ENCODE measurements at regions not wholly inside any gene's neighbourhood (a gene's known extent, or its start where the extent isn't known, plus 50 kb on each side); places are given as distances from the start of the nearest gene placed in this dataset.
"Not testable (repeated sequence)": the region's sequence is repeated elsewhere in the genome, so short reads cannot be mapped to it uniquely, and the experiment has no call there.

DNA sequence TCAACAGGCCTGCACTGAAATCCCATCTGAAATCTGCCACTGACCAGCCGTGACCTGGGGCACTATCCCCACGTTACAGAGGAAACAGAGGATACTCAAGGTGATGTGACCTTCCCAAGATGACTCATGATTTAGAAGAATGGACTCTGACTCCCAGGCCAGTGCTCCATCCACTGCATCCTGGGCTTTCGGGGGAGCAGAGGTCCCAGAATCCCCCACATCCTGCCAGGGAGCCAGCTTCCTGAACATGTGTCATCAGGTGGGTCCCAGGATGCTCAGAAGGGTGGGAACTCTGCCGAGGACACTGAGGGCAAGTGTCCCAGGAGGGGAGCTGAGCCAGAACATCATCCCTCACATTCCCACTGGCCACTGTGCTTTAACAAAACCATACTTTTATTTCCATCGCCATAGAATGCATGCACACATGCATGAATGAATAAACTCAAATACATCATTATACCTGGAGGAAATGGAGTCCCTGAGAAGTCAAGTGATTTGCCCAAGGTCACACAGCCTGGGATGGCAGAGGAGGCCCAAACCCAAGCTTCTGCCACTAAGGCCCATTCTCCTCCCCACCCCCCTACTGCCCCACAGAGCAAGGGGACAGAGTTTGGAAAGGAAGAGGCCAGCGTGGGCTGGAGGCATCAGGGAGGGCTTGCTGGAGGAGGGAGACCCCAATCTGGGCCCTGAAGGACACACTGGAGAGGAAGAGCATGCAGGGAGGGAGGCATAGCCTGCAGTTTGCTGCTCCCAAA, 189.4 kb downstream of the MATN1 start:
- no peak overlapping the region for H3K4me3 ChIP-seq (ENCODE audit: low read depth, low read length)

DNA sequence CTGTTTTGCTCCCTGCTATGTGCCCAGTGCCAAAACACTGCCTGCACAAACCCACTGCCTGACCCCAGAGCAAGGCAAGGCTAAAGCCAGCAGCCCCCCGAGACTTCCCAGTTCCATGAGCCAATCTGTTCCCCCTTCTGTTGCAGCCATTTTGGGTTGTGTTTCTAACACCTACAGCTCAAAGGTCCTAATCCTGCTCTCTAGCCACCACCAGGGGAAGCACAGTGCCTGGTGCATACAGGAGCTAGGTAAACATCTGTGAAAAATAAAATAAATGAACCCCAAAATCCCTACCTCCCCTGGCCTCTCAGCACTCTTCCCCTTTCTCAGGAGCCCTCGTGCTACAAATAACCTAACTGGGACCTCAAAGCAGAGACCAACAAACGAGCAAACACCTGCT, 190.2 kb downstream of the MATN1 start:
- no peak overlapping the region for H3K4me3 ChIP-seq (ENCODE audit: low read depth, low read length)

DNA sequence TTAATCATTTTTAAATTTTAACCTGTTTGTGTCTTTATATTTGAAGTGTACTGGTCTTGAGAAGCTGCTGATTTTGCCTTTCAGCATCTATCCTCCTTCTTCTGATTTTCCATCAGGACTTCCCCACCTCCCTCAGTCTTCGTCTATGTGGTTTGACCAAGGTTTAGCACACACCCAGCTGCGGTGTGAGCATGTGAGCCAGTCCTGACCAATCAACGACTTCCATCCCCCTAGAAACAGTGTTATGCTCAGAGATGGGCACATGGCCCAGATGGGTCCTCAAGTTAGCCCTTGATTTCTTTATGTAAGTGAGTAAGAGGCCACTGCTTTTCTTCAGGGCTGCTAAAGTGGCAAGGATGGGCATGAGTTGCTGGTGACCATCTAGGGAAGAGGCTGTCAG, 190.8 kb downstream of the MATN1 start:
- H3K4me3 ChIP-seq (ENCODE audit: low read depth, low read length) = no peak overlapping the region

DNA sequence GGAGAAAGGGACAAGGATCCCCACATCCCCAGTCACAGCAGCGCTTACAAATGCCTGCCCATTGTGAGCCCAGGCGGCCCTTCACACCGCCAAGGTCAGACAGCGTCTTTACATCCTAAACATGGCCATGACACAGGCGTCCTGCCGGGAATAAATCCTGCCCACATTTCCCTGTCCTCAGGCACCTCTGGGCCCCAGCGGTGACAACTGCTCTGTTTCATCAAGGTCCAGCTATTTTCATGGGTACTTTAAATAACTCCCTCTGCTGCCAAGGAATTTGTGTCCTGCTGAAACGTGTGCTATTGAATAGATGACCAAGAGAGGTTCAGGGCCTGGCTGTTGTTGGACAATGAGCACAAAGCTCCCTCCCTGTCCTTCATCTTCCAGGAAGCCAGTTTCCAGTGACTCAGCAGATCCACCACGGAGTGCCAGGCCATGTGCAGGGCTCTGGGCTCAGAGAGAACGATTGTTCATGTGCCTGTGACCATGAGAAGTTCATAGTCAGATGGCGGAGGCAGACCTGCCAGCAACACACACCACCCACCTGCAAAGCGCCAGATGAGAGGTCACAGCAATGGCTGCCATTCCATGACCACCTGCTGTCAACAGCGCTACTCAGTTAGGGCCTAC, 195.8 kb downstream of the MATN1 start:
- H3K4me3 ChIP-seq (ENCODE audit: low read depth, low read length) = no peak overlapping the region

DNA sequence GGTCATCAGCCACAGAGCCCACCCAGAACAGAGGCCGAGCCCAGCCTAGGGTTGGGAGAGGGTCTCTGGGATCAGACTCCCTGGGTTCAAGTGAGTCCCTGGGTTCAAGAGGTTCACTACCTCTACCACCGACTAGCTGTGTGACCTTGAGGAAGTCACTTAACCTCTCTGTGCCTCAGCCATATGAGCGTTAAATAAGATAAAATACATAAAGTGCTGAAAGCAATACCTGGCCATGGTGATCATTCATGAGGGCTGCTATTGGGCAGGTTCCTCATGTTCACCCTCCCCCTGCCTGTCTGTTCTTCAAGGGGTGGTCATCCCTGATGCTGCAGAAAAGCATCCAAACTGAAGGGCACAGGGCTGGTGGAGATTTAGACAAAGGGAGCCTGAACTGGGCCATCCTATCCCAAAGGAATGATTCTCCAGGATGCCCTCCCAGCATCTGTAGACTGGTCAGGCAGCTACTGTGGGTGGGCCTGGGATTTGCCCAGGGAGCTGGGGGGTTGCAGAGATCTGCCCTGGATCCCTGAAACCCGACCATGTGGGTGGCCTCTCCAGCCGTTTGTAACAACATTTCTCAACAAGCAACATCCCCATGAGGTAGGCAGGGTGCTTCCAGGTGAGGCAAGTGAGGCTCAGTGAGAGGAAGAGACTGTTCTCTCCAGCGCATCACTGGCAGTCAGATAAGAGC, 196.6 kb downstream of the MATN1 start:
- no peak overlapping the region for H3K4me3 ChIP-seq (ENCODE audit: low read depth, low read length)

DNA sequence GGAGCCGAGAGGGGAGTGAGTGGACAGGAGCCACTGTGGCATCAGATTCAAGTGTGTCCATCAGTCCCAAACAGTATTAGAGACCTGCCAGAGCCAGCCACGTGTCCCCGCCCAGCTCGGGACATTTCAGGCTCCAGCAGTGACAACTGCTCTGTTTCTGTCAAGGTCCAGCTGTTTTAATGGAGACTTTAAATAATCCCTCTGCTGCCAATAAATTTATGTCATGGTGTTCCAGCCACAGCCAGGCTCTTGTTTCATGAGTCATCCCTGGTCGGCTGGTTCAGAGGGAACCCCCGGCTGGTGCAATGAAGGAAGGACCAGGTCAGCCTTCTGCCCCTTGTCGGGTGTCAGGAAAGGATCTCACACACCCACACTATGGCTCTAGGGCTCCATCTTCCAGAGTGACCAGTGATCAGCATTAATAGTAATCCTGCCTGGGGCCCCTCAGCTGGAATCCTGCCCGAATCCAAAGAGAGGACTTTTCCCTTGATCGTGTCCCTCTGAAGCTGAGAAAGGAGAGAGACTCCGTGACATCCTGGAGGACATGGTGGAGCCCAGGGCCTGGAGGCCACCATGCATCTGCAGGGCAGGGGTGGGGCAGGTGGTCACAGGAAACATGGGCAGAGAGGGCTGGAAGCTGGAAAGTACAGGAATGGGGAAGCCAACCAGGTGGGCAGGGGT, 197.3 kb downstream of the MATN1 start:
- no peak overlapping the region for H3K4me3 ChIP-seq (ENCODE audit: low read depth, low read length)

DNA sequence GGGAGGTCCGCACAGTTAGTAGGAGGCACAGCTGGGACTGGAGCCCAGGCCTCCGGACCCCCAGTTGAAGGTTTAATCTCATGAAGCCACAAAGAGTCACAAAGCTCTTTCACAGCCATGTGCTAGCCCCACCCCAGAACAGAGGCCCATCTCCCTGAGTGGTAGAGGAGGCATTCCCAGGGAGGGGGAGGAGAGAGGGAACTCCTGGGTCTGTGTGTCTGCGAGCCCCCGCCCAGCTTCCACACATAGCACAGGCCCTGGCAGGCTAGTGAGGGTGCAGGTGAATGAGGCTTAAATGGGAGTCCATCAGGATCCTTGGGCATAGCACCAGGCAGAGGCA, 197.8 kb downstream of the MATN1 start:
- no peak overlapping the region for H3K4me3 ChIP-seq (ENCODE audit: low read depth, low read length)

DNA sequence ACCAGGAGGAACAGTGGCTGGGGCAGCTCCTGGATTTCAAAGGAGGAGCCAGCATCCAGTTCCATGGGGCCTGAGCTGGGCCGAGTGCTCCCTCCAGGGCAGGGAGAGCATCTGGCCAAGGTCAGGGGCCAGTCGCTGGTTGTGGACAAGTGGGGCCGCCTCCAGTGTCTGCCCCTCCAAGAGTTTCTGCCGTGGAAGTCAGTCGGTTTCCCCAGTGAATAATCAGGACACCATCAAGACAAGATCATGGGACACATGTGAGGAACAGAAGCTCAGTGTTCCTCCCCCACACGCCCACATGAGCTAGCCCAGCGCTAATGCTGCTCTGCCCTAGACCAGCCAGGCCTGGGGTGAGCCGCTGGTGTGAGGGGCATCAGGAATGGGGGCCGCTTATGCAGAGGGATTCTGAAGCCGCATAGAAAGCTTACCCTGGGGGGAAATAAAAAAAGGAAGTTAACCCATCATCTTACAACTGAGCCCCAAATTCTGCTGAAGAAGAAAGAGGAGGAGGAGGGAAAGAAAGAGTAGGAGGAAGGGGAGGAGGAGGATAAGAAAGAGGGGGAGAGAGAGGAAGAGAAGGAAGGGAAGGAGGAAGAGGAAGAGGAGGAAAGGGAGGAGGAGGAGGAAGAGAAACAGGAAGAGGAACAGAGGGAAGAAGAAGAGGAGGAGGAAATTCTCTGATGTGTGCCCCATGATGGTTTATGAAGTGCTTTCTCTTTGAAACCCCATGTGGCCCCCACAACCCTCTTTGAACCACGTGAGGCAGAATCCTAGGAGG, 198.4 kb downstream of the MATN1 start:
- no peak overlapping the region for H3K4me3 ChIP-seq (ENCODE audit: low read depth, low read length)

DNA sequence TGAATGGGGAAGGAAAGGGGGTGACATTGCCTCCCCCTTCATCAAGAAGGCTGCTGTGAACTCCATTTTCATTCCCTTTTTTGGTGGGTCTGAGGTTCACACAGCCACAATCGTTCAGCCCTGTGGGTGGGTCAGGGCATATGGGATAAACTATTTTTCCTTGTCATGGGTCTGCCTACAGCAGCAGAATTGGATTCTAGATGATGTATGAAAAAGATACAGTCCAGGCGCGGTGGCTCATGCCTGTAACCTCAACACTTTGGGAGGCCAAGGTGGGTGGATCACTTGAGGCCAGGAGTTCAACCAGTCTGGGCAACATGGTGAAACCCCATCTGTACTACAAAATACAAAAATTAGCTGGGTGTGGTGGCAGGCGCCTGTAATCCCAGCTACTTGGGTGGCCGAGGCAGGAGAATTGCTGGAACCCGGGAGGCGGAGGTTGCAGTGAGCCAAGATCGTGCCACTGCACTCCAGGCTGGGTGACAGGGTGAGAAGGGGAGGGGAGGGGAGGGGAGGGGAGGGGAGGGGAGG, 199.3 kb downstream of the MATN1 start:
- not testable (repeated sequence) for H3K4me3 ChIP-seq (ENCODE audit: low read depth, low read length)

DNA sequence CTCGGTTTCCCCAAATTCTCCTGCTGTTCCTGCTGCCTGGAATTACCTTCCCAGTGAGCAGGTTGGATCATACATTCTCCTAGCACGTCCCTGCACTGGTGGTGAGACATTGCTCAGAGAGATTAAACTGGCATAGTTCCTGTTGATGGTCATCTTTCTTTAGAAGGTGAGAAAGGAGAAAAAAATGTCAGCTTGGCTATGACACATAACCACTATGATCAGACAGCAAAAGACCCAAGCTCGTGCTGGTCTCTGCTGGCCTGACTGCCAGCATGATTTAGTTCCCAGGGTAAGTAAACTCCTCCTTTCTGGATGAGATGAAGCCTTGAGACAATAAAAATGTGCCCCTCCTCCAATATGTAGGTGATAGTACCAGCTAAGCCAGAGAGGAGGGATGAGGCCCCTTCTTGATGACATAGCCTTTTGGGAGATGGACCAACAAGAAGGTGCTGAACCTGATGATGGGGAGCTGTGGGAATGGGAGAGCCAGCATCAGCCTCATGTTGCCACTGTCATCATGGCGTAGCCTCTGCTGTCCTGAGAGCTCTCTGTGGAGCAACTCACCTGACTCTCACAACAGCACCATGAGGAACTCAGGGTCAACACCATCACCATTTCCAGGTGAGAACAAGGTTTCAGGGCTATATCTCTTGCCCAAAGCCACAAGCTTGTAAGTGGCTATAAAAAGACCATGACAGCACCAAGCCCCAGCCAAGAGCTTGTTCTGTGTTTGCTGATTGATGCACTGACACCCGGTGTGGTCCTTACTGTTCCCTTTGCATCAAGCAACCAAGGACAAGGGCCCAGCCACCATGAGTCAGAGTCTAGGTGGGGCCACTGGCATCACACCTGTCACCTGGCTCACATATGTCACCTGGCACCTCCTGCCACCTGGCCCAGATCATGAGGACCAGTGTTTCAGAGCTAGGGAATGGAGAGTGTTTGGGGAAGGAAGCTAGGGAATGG, 200.0 kb downstream of the MATN1 start:
- H3K4me3 ChIP-seq (ENCODE audit: low read depth, low read length) = no peak overlapping the region

DNA sequence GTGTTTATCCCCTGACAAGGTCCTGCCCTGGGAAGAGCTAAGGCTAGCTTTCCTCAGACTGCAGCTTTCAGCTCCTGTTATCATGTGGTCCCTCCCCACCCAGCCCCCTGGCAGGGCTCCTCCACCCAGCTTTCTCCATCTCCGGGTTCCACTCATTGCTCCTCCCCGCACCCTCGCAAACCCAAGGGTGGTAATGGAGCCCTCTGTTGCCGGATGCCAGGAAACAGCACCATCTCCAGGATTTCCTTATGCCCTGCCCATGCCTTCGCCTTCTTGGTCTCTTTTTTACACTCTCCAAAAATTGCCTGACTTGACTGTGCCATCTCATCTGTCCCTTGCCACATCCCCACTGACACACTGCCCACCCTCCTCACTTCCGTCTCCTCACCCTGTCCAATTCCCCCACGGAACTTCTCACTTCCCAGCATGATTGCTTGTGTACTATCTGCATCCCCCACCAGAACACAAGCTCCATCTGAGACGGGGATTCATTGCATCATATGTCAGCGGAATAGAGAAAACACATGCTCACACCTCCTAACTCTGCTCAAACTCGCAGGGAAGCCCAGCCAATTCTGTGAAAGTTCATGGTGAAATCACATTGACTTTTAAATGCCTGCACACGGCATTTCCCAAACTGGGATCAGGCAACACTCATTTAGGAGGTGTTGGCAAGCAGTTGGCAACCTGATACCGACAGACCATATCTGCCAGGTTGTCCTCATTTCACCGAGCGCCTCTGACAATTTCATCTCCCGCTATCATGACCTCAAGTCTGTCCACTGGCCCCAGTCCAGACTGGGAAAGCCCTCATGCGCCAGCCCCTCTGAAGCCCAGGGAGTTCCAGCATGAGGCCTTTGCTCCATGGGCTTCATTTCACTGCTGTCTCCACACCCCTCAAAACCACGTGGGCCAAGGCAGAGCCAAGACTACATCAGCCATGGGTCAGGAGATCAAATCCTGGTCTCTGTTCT, 201.1 kb downstream of the MATN1 start:
- H3K4me3 ChIP-seq (ENCODE audit: low read depth, low read length) = no peak overlapping the region

DNA sequence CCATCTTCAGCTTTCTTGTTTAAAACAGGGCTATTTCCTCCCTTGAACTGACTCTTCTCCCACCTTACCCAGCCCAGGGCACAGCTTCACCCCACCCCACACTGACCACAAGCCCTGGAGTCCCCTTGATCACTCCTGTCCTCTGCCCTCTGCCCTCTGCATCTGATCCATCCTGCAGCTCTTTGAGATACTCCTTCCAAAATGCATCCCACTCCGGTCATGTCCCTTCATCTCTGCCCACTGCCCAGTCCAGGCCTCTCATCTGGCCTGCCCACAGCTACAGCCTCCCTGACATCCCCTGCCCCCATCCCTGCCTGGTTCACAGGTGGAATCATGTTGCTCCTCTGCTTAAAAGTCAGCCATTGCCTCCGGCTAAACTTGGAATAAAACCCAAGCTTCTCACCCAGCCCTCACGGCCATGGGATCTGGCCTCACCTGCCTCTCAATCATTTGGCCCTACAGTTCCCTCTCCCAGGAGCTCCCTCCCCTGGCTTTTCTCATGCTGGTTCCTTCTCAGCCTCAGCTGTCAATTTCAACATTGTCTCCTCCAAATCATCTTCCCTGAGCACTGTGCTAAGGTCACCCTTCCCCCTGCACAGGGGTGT, 202.0 kb downstream of the MATN1 start:
- H3K4me3 ChIP-seq (ENCODE audit: low read depth, low read length) = no peak overlapping the region

DNA sequence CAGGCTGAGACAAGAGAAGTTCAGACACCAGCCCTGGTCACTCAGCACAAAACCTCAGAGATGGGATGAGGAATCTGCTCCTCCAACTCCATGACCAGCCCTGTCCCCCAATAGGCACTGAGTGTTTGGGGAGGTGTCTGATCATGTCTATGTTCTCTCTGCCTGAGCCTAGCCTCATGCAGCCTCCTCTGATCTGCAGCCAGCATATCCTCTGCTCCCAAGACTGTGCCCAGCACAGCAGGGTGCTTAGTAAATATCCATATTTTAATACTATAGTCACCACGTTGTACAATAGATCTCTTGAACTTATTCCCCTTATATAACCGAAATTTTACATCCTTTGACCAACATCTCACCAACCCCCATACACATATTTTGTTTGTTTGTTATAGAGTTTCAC, 202.9 kb downstream of the MATN1 start:
- H3K4me3 ChIP-seq (ENCODE audit: low read depth, low read length) = no peak overlapping the region

DNA sequence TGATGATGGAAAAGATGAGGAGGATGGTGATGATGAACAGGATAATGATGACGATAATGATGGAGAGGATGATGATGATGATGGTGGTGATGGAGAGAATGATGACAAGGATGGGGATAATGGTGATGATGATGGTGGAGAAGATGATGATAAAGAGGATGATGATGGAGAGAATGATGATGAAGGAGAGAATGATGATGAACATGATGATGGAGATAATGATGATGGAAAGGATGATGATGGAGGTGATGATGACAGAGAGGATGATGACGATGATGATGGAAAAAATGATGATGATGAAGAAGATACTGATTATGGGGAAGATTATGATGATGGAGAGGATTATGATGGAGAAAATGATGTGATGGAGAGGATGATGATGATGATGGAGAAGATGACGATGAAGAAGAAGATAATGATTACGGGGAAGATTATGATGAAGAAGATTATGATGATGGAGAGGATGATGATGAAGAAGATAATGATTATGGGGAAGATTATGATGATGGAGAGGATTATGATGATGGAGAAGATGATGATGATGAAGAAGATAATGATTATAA, 204.1 kb downstream of the MATN1 start:
- H3K4me3 ChIP-seq (ENCODE audit: low read depth, low read length) = no peak overlapping the region

DNA sequence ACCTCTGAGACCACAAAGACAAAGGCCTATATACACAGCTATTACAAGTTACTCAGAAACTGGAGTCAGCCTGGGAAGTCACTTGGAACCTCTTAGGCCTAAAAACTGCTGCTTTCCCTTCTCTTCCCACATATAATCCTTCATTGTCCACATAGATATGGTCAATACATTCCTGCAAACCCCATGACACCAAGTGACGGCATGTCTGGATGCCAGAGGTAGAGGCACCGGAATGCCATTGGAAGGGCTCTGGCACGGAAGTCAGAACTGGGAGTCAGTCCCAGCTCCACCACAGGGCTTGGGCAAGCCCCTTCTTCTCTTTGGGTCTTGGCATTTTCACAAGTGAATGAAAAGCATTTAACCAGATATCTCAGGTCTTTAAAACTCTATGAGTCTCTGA, 204.7 kb downstream of the MATN1 start:
- no peak overlapping the region for H3K4me3 ChIP-seq (ENCODE audit: low read depth, low read length)

DNA sequence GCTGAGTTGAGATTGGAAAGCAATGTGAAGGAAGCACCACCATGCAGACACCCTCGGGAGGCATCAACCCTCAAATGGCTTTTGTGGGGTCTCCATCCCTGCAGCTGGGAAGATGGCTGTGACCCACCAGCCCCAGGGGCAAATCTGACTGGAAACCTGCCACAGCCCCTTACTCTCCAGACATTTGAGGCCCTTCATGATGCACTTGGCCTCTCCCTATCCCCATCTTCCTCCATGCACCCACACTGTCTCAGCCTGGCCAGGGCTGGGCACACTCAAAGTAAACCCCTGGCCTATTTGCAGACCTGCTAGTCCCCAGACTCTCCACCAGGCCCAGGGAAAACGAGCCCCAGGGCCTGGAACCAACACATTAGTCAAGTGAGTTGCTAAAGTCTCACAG, 205.2 kb downstream of the MATN1 start:
- no peak overlapping the region for H3K4me3 ChIP-seq (ENCODE audit: low read depth, low read length)

DNA sequence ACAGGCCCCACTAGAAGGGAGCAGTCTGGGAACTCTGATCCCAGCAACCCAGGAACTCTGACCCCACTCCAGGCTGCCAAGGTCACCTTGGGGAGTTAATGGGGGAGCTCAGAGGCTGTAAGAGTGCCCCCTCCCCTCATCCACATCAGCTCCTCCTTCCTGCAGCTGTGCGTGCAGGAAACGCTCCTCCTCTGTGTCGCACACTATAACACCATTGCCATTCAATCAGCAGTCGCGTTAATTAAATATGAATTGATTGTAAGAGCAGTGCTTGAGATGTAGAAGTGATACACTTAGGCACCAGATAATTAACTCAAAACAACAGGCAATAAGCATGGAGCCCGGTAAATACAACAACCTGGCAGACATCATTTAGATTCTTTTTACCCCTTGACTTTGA, 205.7 kb downstream of the MATN1 start:
- H3K4me3 ChIP-seq (ENCODE audit: low read depth, low read length) = not testable (repeated sequence)

DNA sequence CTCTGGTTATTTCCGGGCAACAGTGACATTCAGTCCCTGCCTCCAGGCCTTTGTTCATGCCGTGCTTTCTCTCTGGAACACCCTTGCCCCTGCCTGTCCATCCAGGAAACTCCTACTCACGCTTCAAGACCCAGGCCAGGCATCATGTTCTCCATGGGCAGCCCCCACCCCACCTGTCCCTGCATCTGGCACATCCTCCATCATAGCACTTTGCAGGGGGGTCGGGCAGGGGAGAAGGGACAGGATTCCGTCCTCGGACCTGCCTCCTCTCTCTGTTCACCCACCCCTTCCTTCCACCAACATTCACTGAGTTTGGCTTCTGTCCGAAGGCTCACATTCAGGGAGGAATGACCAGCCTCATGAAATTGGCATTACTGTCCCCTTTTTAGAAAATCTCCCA, 206.1 kb downstream of the MATN1 start:
- H3K4me3 ChIP-seq (ENCODE audit: low read depth, low read length) = not testable (repeated sequence)

Data from iPS-11a (cell line).